ENCODE measurements at regions not wholly inside any gene's neighbourhood (a gene's known extent, or its start where the extent isn't known, plus 50 kb on each side); places are given as distances from the start of the nearest gene placed in this dataset.

DNA sequence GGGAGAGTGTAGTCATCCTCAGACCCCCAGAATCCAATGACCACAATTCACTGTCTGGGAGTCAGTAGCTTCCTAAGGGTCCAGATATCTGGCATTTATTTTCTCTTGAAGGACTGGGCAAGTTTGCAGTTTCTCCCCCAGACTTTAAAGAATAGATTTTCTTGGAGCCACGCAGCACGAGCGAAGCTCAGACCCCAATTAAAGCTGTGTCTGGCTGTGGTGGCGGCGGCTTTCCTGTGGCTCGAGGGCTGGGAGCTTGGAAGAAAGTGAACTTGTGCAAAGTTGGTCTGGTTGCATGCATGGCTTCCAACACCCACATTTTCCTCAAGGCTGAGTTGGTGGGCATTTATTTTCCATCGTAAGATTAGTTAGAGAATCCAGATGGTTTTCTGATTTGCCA is 105.0 kb downstream of the ACKR3 start:
- Histone ChIP-seq H3K27me3 (ENCODE audit: control insufficient read depth, insufficient read depth, low read length) (peaks cover 13% of the 10 kb centered on the region), H3K4me3 (ENCODE audit: low read depth, low read length) (no peak overlapping the region), H3K36me3 (ENCODE audit: control insufficient read depth, insufficient read depth, low read length) (no peaks in the 10 kb centered on the region)
- CTCF ChIA-PET, result interaction anchor here (0.6 kb wide), 1 partner anchor 167 kb away, joined by 3 read pairs; a partner anchor contains a TSS
- DNase-seq (ENCODE audit: low read depth), result no peak
- TF ChIP-seq, protein P1, sequence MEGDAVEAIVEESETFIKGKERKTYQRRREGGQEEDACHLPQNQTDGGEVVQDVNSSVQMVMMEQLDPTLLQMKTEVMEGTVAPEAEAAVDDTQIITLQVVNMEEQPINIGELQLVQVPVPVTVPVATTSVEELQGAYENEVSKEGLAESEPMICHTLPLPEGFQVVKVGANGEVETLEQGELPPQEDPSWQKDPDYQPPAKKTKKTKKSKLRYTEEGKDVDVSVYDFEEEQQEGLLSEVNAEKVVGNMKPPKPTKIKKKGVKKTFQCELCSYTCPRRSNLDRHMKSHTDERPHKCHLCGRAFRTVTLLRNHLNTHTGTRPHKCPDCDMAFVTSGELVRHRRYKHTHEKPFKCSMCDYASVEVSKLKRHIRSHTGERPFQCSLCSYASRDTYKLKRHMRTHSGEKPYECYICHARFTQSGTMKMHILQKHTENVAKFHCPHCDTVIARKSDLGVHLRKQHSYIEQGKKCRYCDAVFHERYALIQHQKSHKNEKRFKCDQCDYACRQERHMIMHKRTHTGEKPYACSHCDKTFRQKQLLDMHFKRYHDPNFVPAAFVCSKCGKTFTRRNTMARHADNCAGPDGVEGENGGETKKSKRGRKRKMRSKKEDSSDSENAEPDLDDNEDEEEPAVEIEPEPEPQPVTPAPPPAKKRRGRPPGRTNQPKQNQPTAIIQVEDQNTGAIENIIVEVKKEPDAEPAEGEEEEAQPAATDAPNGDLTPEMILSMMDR (IDR thresholded peaks at IDR 0.05; ENCODE audit: insufficient read depth, low read depth, low read length), result no peak
- POLR2A ChIA-PET, result no interaction called here

DNA sequence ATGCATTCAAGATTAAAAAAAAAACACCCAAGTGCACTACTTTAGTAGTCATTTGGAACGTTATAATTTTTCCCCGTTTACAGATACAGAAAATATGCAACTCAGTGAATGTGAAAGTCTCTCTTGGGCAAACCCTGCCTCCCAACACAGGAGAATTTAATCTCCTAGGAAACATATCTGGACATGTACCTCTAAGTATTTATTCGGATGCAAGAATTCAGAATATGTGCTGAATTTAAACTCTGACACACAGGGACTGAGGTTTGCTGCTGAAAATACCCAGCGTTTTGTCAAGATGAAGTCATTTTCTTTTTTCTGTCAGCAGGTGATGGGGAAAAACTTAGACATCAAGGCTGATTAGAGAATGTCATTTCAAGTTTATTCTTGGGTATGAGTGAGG is 105.4 kb downstream of the ACKR3 start:
- no peak overlapping the region for H3K4me3 ChIP-seq (ENCODE audit: low read depth, low read length)
- TF ChIP-seq, protein P1 (IDR thresholded peaks at IDR 0.05; ENCODE audit: insufficient read depth, low read depth, low read length), result no peak
- DNase-seq (ENCODE audit: low read depth), result no peak
- ChIA-PET POLR2A (no interaction called here), CTCF (no interaction called here)
- peaks cover 13% of the 10 kb centered on the region for H3K27me3 ChIP-seq (ENCODE audit: control insufficient read depth, insufficient read depth, low read length)
- no peaks in the 10 kb centered on the region for H3K36me3 ChIP-seq (ENCODE audit: control insufficient read depth, insufficient read depth, low read length)

- no peak overlapping the region for H3K4me3 ChIP-seq (ENCODE audit: low read depth, low read length)
- peaks cover 11% of the 10 kb centered on the region for H3K27me3 ChIP-seq (ENCODE audit: control insufficient read depth, insufficient read depth, low read length)
- CTCF ChIA-PET, result no interaction called here
- DNase-seq (ENCODE audit: low read depth), result no peak
- H3K36me3 ChIP-seq (ENCODE audit: control insufficient read depth, insufficient read depth, low read length), result no peaks in the 10 kb centered on the region
- TF ChIP-seq, protein P1 (IDR thresholded peaks at IDR 0.05; ENCODE audit: insufficient read depth, low read depth, low read length), result no peak
- POLR2A ChIA-PET, result no interaction called here
Measured at GRCh38 chr2:236675526-236675925, 105.9 kb downstream of the ACKR3 start.

- POLR2A ChIA-PET, result no interaction called here
- CTCF ChIA-PET, result interaction anchor here (0.8 to 1.2 kb wide), 2 partner anchors 32 to 163 kb away, joined by 3 to 4 read pairs; no protein-coding TSS in a partner anchor
- DNase-seq (ENCODE audit: low read depth), result no peak
- Histone ChIP-seq H3K36me3 (ENCODE audit: control insufficient read depth, insufficient read depth, low read length) (no peaks in the 10 kb centered on the region), H3K27me3 (ENCODE audit: control insufficient read depth, insufficient read depth, low read length) (peaks cover 11% of the 10 kb centered on the region), H3K4me3 (ENCODE audit: low read depth, low read length) (no peak overlapping the region)
- TF ChIP-seq, protein P1 (IDR thresholded peaks at IDR 0.05; ENCODE audit: insufficient read depth, low read depth, low read length), result no peak
Measured at GRCh38 chr2:236676136-236676873, 106.7 kb downstream of the ACKR3 start.

DNA sequence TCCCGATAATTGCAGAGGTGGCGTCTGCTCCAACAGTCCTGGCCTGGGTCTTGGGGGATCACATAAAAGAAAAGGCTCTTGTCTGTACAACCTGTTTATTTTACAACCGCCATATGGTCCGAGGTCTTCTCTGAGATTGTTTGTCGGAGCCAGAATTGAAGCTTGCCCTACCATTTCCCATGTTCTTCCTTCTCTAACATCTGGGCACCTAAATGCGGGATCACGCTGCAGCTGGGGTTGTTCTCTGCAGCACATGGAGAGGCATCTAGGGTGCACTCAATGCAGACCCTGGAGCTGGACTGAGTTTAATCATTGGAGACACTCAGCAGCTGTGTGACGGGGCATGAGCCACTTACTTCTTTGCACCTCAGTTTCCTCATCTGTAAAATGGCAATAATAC is 107.7 kb downstream of the ACKR3 start:
- no peak for DNase-seq (ENCODE audit: low read depth)
- ChIA-PET CTCF (interaction anchor here (1.2 kb wide), 1 partner anchor 164 kb away, joined by 4 read pairs; no protein-coding TSS in a partner anchor), POLR2A (no interaction called here)
- TF ChIP-seq, protein P1 (IDR thresholded peaks at IDR 0.05; ENCODE audit: insufficient read depth, low read depth, low read length), result no peak
- peaks cover 7% of the 10 kb centered on the region for H3K27me3 ChIP-seq (ENCODE audit: control insufficient read depth, insufficient read depth, low read length)
- no peaks in the 10 kb centered on the region for H3K36me3 ChIP-seq (ENCODE audit: control insufficient read depth, insufficient read depth, low read length)
- no peak overlapping the region for H3K4me3 ChIP-seq (ENCODE audit: low read depth, low read length)
